RWPE2 (cell line): ENCODE measurements at regions not wholly inside any gene's neighbourhood (a gene's known extent, or its start where the extent isn't known, plus 50 kb on each side); places are given as distances from the start of the nearest gene placed in this dataset.

Experiments used
- ATAC-seq: fragments of 200-7000 bp; cut with Tn5 transposase; 3 replicates; pipeline ENCODE4 v1.9.1; 2021; ENCODE audit warnings: low read depth
- DNase-seq: peaks from one replicate; pipeline ENCODE4 v3.0.0-alpha.2; 2020; ENCODE audit warnings: low spot score
- H3K27ac ChIP-seq: fragments of 450-650 bp; 2 replicates; pipeline ENCODE4 v1.5.1; 2017; ENCODE audit warnings: mild to moderate bottlenecking; ENCODE audit not compliant: poor library complexity, severe bottlenecking
- H3K27me3 ChIP-seq: fragments of 250-450 bp; sonication (Bioruptor Pico); 2 replicates; pipeline ENCODE4 v1.5.1; 2021; ENCODE audit warnings: mild to moderate bottlenecking, moderate library complexity; ENCODE audit not compliant: insufficient read depth, poor library complexity, severe bottlenecking
- H3K36me3 ChIP-seq: fragments of 250-450 bp; sonication (Bioruptor Pico); 2 replicates; pipeline ENCODE4 v1.5.1; 2020; ENCODE audit warnings: low read depth, mild to moderate bottlenecking, moderate library complexity
- H3K4me1 ChIP-seq: fragments of 250-450 bp; sonication (Bioruptor Pico); 2 replicates; pipeline ENCODE4 v1.5.1; 2021; ENCODE audit warnings: mild to moderate bottlenecking, moderate library complexity; ENCODE audit not compliant: insufficient read depth, poor library complexity, severe bottlenecking
- H3K4me3 ChIP-seq: fragments of 250-450 bp; sonication (Bioruptor Pico); 2 replicates; pipeline ENCODE4 v1.5.1; 2021; ENCODE audit warnings: mild to moderate bottlenecking, moderate library complexity; ENCODE audit not compliant: severe bottlenecking
- H3K9me3 ChIP-seq: fragments of 250-450 bp; sonication (Bioruptor Pico); 2 replicates; pipeline ENCODE4 v1.5.1; 2021; ENCODE audit warnings: mild to moderate bottlenecking, moderate library complexity; ENCODE audit not compliant: severe bottlenecking
- CTCF ChIP-seq: fragments of 450-650 bp; IDR thresholded peaks from one replicate; pipeline ENCODE4 v1.5.1; 2017; ENCODE audit warnings: mild to moderate bottlenecking, moderate library complexity; ENCODE audit not compliant: poor library complexity, severe bottlenecking

DNA sequence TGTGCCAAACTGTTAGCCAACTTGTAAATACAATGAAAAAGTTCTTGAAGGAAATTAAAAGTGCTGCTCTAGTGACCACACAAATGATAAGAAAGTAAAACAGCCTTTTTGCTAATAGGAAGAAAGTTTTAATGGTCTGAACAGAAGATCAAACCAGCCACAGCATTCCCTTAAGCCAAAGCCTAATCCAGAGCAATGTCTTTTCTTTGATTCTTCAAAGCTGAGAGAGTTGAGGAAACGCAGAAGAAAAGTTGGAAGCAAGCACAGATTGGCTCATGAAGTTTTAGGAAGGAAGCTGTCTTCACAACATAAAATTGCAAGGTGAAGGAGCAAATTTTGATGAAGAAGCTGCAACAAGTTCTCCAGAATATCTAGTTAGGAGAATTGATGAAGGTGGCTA, 213.8 kb downstream of the ATXN7L3B start:
- H3K36me3 ChIP-seq: no peaks in the 10 kb centered on the region
- DNase-seq: no peak
- no peak for ATAC-seq
- H3K27me3 ChIP-seq: no peaks in the 10 kb centered on the region
- TF ChIP-seq CTCF: no peak
- no peaks in the 10 kb centered on the region for H3K4me1 ChIP-seq
- no peaks in the 10 kb centered on the region for H3K9me3 ChIP-seq
- no peak overlapping the region for H3K4me3 ChIP-seq
- no peak overlapping the region for H3K27ac ChIP-seq

GRCh38 chr12:74752215-74752614, 214.6 kb downstream of the ATXN7L3B start:
- Histone ChIP-seq H3K9me3 (no peaks in the 10 kb centered on the region), H3K36me3 (no peaks in the 10 kb centered on the region), H3K27ac (no peak overlapping the region), H3K4me3 (no peak overlapping the region), H3K4me1 (no peaks in the 10 kb centered on the region), H3K27me3 (no peaks in the 10 kb centered on the region)
- ATAC-seq (no peak), DNase-seq (no peak)
- no peak for TF ChIP-seq CTCF

- no peak overlapping the region for H3K27ac ChIP-seq
- H3K4me1 ChIP-seq: no peaks in the 10 kb centered on the region
- no peak for TF ChIP-seq CTCF
- no peaks in the 10 kb centered on the region for H3K27me3 ChIP-seq
- ATAC-seq (no peak), DNase-seq (no peak)
- no peaks in the 10 kb centered on the region for H3K9me3 ChIP-seq
- H3K36me3 ChIP-seq: no peaks in the 10 kb centered on the region
- H3K4me3 ChIP-seq: no peak overlapping the region
Measured at GRCh38 chr12:74770552-74770951, 232.9 kb downstream of the ATXN7L3B start.

DNA sequence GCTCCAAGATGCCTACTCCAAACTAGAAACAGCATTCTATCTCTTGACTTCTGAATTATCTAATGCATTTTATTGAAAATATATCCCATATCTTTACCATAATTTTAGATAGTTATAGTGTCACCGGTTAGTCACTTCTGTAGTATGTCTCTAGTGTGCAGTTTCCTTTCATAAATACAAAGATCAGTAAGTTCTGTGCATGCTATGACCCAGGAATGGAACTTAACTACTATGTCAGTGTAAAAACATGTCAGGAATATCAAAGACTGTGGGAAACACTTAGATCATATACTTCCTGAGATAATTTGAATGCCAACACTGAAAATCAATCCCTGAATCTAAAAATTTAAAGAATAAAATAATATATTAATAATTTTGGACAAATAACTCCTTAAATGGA, 237.6 kb downstream of the ATXN7L3B start:
- Histone ChIP-seq H3K4me3 (no peak overlapping the region), H3K27me3 (no peaks in the 10 kb centered on the region), H3K27ac (no peak overlapping the region), H3K36me3 (no peaks in the 10 kb centered on the region), H3K9me3 (no peaks in the 10 kb centered on the region), H3K4me1 (no peaks in the 10 kb centered on the region)
- TF ChIP-seq CTCF: no peak
- DNase-seq (no peak), ATAC-seq (no peak)

GRCh38 chr12:74776378-74776777, 238.7 kb downstream of the ATXN7L3B start:
- no peak for ATAC-seq
- no peak for DNase-seq
- no peak for TF ChIP-seq CTCF
- Histone ChIP-seq H3K27ac (no peak overlapping the region), H3K4me3 (no peak overlapping the region), H3K4me1 (peaks cover 4% of the 10 kb centered on the region), H3K27me3 (no peaks in the 10 kb centered on the region), H3K36me3 (no peaks in the 10 kb centered on the region), H3K9me3 (no peaks in the 10 kb centered on the region)
